DMS79 treated with DMSO at 0.1 percent for 48 hours (cell line): ENCODE measurements at regions not wholly inside any gene's neighbourhood (a gene's known extent, or its start where the extent isn't known, plus 50 kb on each side); places are given as distances from the start of the nearest gene placed in this dataset.
"Not testable (repeated sequence)": the region's sequence is repeated elsewhere in the genome, so short reads cannot be mapped to it uniquely, and the experiment has no call there.

Source experiments
- DNase-seq: peaks from one replicate; lab custom pipeline; 2025; lab: John Stamatoyannopoulos, UW

DNA sequence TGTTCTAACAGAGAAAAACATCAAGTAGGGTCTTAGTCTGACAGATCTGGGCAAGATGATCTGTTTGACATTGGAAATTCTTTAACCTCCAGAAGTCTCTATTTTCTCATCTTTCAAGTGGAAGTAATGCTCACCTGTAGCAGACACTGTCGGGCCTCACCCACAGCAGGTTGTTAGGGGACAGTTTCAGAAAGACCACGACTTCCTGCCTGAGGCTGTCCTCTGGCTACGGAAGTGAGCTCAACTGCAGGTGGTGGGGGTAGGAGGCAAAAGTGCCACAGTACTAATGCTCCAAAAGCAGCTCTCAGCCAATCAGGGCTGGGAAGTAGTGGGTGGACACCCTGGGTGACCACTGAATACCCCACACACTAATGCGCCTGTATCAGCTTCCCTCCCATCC, 111.4 kb upstream of the TOPAZ1 start:
- DNase-seq: no peak

DNA sequence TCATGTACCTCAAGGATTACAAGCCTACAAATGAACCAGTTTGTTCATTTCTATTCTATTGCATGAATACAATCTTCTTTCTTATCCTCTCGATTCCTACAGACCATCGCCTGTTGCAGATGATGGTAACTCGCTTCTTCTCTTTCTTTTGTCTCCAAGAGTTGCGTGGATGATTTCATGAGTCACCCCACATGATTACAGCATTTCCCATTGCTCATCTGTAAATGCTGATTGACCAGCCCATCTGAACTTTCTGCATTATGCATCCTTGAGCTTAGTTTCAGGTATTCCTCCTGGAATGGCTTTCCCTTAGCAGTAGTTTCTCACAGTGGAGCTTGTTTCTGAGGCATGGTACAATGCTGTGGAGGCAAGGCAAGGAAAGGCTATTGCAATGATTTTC, 109.6 kb upstream of the TOPAZ1 start:
- no peak for DNase-seq

DNA sequence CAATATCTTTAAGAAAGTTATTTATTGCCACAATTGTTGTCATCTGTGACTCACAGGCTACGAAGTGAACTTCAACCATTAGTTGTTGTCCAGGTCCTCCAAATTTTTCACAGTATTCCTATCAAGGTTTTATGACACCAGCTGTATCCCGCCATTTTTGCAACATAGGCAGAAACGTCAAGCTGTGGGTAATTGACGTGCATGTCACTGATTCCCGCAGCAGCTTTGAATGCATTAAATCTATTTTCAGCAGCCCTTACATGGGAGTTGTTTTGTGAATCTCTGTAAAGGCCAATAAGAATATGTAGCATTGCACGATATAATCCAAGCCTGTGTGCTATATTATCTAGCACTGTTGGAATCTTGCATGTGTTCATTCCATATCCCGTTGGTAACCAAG, 109.1 kb upstream of the TOPAZ1 start:
- no peak for DNase-seq

DNA sequence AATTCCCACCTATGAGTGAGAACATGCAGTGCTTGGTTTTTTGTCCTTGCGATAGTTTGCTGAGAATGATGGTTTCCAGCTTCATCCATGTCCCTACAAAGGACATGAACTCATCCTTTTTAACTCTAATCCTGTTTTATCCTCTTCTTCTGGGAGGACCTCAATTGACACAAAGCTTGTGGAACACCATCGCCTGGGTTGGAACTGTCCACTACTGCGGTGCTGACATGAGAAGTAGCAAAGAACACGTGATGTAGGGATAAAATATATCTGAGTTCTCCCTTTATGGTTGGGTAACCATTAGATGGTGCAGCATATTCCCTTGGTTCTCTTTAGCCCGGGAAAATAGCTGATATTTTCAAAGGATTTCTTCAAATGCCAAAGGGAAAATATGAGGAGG, 105.3 kb upstream of the TOPAZ1 start:
- no peak for DNase-seq

DNA sequence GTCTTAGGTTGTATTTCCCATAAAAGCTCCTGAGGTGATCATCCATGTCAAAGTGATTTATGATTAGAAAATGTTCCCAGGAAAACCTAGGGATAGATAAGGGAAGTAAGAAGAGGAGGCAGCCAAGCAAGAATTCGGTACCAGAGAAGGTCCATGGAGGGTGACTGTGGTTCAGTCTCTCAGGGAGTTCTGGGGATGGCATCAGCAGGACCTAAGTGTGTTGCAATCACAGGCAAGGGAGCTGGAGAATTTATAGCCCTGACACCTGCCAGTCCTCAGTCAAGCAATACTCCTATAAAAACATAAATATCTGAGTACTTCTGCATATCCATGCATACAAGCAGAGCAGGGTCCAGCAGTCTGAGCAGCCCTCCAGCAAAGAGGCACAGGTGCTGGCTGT, 95.6 kb upstream of the TOPAZ1 start:
- no peak for DNase-seq

DNA sequence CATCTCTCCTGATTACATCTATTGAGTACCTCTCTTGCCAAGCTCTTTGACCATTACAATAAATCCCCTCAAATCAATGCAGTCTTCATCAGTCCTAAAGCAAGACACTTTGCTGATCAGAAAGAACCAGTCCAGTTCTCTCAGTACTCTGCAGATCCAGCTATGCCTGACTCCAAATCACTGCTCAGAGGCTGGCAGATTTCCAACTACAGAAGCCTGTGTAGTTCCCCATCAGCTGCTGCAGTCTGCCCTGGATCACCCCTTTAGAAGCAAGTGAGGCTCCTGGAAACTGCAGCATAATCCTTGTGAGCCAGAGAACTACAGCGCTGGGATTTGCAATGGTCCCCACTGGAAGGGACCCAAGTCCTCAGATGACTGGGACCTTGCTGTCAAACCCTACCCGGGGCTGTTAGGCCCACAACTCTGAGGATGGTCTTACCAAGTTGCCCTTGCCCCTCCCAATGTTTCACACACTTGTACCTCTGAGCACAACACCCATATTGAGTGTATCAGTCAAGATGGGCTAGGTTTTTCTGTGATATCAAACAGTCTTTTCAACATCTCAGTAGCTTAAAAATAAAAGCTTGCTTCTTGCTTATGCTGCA, 81.9 kb upstream of the TOPAZ1 start:
- DNase-seq: no peak

DNA sequence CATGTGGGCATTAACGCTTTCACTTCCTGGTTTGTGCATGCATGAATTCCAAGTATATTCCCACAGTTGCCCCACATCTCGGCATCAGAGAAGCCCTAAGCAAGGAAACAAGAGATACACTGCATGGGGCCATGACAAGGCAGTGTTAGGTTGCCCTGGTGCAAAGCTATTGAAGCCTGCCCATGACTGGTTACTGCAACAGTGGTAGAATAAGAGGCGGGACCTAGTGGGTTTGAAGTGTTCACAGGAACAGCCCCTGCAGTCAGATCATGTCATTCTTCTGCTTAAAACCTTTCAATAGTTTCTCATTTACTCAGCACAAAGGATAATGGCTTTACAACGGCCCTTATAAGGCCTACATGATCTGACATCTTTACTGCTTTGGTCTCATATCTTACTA, 80.9 kb upstream of the TOPAZ1 start:
- DNase-seq: no peak

DNA sequence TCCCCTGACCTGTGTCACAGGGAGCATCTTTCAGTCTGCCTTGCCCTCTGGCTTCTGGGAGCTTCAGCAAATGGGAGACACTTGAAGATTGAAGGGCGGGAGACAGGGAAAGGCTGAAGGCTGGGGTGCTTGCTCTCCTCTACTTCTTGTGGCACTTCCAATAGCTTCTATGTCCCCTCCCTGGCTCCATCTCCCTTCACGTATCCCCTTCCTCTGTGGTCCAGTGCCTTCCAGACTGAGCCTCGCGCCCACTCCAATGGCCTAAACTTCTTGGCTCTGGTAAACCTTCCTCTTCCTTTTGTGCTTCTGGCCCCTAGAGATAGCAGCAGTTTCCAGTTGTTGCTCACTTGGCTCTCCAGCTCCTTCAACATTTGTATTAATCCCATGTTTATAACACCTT, 69.8 kb upstream of the TOPAZ1 start:
- no peak for DNase-seq

DNA sequence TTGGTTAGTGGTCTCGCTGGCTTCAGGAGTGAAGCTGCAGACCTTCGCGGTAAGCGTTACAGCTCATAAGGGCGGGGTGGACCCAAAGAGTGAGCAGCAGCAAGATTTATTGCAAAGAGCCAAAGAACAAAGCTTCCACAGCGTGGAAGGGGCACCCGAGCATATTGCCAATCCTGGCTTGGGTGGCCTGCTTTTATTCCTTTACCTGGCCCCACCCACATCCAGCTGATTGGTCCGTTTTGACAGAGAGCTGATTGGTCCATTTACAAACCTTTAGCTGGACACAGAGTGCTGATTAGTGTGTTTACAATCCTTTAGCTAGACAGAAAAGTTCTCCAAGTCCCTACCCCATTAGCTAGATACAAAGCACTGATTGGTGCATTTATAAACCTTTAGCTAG, 69.0 kb upstream of the TOPAZ1 start:
- DNase-seq: not testable (repeated sequence)

DNA sequence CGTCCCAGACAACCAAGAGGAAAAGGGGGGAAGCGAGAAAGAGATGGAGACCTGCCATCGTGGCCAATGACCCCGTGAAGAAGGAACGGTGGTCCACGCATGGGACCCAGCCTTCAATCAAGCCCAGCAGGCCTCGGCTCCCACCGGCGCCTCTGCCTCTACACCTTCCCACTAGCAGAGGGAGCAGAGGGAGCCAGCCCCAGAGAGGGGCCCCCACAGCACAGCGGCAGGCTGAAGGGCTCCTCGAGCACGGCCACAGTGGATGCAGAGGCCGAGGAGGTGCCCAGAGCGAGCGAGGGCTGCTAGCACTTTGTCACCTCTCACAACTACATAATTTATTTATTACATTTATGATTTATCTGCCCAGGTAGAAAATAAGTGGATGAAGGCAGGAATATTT, 68.4 kb upstream of the TOPAZ1 start:
- no peak for DNase-seq

DNA sequence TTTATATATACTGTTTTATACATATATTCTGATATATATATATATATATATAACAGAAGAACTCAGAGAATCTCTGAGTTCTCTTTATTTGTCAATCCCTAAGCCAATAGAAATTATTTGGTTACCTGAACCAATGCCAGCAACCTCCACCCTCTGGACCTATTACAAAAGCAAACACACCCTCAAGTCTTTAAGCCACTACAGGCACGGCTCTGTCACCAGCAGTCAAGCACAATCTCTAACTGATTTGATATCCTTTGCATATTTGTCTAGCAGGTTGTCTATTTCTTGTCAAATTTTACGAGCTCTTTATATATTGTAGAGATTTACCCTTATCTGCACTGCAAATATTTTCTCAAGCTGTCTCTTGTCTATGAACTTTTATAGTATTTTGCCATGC, 66.6 kb upstream of the TOPAZ1 start:
- DNase-seq: no peak

DNA sequence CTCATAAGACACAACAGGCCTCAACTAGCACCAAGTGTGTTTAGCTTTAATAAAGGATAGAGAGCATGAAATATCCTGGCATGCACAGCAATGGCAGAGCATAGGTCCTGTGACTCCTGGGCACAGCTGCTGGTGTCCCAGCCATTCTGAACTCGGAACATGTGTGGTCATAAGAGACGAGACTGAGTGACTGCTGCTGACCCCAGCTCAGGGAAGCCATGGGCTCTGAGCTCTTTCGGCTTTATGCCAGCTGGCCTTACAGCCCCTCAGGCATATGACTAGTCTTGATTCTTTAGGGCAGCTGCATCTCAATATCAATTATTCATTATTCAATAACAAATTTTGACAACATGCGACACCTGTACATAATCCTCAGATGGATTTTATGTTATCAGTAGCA, 62.4 kb upstream of the TOPAZ1 start:
- no peak for DNase-seq

DNA sequence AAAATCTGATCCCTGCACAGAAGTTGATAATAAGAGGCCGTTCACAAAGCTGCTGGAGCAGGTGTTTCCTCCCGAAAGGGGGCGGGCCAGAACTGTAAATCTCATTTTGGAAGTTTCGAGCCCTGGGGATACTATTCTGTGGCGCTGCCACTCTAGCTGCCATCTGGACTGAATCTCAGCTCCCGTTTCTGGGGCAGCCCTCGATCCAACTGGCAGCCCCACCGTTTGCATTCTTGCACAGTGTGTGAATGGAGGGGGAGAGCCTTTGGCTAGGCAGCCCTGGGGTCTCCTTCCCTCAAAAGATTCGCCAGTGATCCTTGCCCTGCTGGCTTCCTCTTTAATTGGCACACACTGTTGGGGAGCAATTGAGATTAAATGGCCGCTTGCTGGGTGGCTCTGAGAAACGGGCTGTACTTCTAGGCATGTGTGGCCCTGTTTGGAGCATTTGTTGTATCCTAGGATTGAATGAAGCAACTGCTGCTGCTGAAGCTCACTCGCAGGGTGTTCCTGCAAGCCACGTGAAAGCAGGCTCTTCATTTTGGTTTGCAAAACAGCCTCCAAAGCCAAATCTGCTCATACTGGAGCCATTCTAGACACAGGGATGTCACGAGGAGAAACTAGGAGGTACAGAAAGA, 57.2 kb upstream of the TOPAZ1 start:
- no peak for DNase-seq

DNA sequence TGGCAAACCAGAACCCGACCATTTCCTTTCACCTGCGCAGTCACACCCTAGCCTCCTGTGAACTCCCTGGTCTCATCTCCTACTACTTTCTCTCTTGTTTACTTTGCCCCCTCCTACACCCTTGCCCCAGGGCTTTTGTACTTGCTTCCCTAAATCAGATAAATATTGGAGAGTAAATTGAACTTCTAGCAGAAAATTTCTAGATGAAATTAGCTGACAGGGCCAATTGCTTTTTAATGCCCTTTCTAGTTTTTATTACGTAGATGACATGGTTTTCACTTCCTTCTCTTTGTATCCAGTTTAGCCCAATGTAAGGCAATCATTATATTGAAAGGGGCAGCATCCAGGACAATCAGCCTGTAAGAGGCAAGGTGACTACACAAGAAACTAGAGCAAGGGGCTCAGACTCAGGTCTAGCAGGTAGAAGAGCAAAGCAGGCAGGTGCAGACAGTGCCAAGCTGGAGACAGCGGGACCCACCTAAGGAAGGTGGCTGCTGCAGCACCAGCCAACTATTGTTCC, 56.2 kb upstream of the TOPAZ1 start:
- no peak for DNase-seq

DNA sequence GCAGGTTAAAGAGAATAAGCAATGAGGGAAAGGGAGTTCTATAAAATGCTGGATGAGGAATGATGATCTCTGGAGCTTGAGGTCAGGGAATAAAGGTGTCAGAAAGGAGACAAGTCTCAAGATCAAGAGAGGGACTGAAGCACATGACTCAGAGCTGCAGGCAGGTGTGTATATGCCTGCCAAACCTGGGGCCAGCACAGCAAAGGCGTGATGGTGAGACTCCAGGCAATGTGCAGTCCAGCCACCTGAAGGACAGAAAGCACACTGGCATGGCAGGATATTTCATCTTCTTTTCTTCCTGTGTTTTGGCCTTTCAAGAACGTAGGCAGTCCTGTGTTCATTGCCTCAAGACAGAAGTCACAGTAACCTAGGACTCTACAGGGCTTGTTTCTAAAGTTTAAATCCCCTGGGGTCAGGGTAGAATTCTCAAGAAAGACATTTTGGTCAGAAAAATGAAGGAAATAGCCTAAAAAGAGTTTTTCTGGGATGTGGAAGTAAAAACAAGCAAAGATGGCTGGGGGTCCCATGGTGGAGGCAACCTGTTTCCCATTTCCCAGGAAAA, 55.5 kb upstream of the TOPAZ1 start:
- no peak for DNase-seq

DNA sequence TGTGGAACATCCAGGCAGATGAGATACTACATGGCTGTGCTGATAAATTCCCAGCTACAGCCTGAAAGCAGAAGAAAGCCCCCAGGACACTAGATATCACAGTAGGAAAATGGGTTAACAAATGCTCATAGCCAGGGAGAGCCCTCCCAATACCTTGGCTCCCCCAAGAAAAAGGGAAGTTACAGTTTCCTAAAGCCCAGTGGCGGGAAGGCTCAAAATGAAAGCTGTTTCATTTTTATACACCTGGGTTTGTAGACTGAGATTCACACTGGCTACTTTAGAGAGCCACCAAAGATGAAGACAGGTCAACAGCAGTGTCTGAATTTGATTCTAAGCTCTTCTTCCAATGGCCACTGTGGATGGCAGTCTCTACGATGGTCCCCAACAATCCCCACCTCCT, 55.0 kb upstream of the TOPAZ1 start:
- no peak for DNase-seq
